IMR-90 (cell line): ENCODE measurements at regions not wholly inside any gene's neighbourhood (a gene's known extent, or its start where the extent isn't known, plus 50 kb on each side); places are given as distances from the start of the nearest gene placed in this dataset.
"Not testable (repeated sequence)": the region's sequence is repeated elsewhere in the genome, so short reads cannot be mapped to it uniquely, and the experiment has no call there.

Source experiments
- ATAC-seq: fragments of 200-7000 bp; cut with Tn5 transposase; 2 replicates; pipeline ENCODE4 v1.9.1; 2020; ENCODE audit warnings: low read depth, mild to moderate bottlenecking, moderate library complexity
- BruUV-seq: library from RNA; stranded (reverse); fragments of 400-500 nt; replicated peaks from 2 replicates; lab custom pipeline; 2021; lab: Mats Ljungman, UMichigan
- CTCF ChIA-PET: fragments of 300-600 bp; formaldehyde crosslinking; extraction: SDS; loops from one replicate; lab custom pipeline; 2021; ENCODE audit warnings: antibody characterized with exemption; lab: Yijun Ruan, JAX
- POLR2A ChIA-PET: fragments of 300-600 bp; sonication (Branson Sonifier 250); formaldehyde crosslinking; loops from one replicate; lab custom pipeline; 2022; ENCODE audit warnings: antibody characterized with exemption; ENCODE audit not compliant: unreplicated experiment; lab: Charles Lee
- DNase-seq: peaks from one replicate; pipeline ENCODE4 v3.0.0; 2013
- H2AFZ ChIP-seq: replicated peaks from 2 replicates; pipeline ENCODE3; 2013; ENCODE audit warnings: low read length, mild to moderate bottlenecking; ENCODE audit not compliant: poor library complexity
- H2AK5ac ChIP-seq: 2 replicates; pipeline ENCODE4 v1.6.1; 2013; ENCODE audit warnings: low read depth, low read length, inconsistent platforms
- H2AK9ac ChIP-seq: replicated peaks from 2 replicates; pipeline ENCODE3; 2013; ENCODE audit warnings: mild to moderate bottlenecking, low read depth, low read length, moderate library complexity; ENCODE audit not compliant: poor library complexity
- H2BK120ac ChIP-seq: 2 replicates; pipeline ENCODE4 v1.6.1; 2013; ENCODE audit warnings: low read depth, low read length, inconsistent platforms
- H2BK15ac ChIP-seq: 3 replicates; pipeline ENCODE4 v1.6.1; 2013; ENCODE audit warnings: low read depth, low read length, inconsistent platforms
- H2BK20ac ChIP-seq: 2 replicates; pipeline ENCODE4 v1.6.1; 2013; ENCODE audit warnings: low read depth, mild to moderate bottlenecking, inconsistent platforms, low read length, moderate library complexity
- H2BK5ac ChIP-seq: 2 replicates; pipeline ENCODE4 v1.6.1; 2013; ENCODE audit warnings: mild to moderate bottlenecking, low read depth, low read length, inconsistent platforms; ENCODE audit not compliant: poor library complexity, severe bottlenecking
- H3K14ac ChIP-seq: replicated peaks from 2 replicates; pipeline ENCODE4 v1.6.1; 2013; ENCODE audit warnings: low read depth, low read length, inconsistent platforms
- H3K18ac ChIP-seq: 2 replicates; pipeline ENCODE4 v1.6.1; 2013; ENCODE audit warnings: low read depth, low read length, control low read depth
- H3K23ac ChIP-seq: 2 replicates; pipeline ENCODE4 v1.6.1; 2013; ENCODE audit warnings: low read depth, low read length, inconsistent platforms
- H3K27ac ChIP-seq: 2 replicates; pipeline ENCODE4 v1.5.1; 2013; ENCODE audit warnings: mild to moderate bottlenecking, control low read depth, low read length; ENCODE audit not compliant: insufficient read depth
- H3K27me3 ChIP-seq: 2 replicates; pipeline ENCODE4 v1.6.1; 2013; ENCODE audit warnings: low read length; ENCODE audit not compliant: control insufficient read depth, insufficient read depth
- H3K36me3 ChIP-seq: 2 replicates; pipeline ENCODE4 v1.6.1; 2013; ENCODE audit warnings: low read length, mixed read lengths; ENCODE audit not compliant: control insufficient read depth, insufficient read depth
- H3K4ac ChIP-seq: 2 replicates; pipeline ENCODE4 v1.6.1; 2013; ENCODE audit warnings: low read depth, low read length, inconsistent platforms
- H3K4me1 ChIP-seq: 2 replicates; pipeline ENCODE4 v1.6.1; 2013; ENCODE audit warnings: low read length, mixed read lengths; ENCODE audit not compliant: control insufficient read depth, insufficient read depth
- H3K4me2 ChIP-seq: 2 replicates; pipeline ENCODE4 v1.6.1; 2013; ENCODE audit warnings: low read depth, mild to moderate bottlenecking, control low read depth, low read length, moderate library complexity
- H3K4me3 ChIP-seq: 2 replicates; pipeline ENCODE4 v1.5.1; 2013; ENCODE audit warnings: low read depth, mild to moderate bottlenecking, control low read depth, low read length, moderate library complexity; ENCODE audit not compliant: insufficient read depth
- H3K56ac ChIP-seq: 2 replicates; pipeline ENCODE4 v1.6.1; 2013; ENCODE audit warnings: low read length, inconsistent platforms; ENCODE audit not compliant: insufficient read depth; ENCODE audit errors: extremely low read depth
- H3K79me1 ChIP-seq, 2 experiments: 2 replicates each; pipeline ENCODE4 v1.6.1; 2013; ENCODE audit warnings: low read length in 2 of 2, inconsistent platforms in 1 of 2, low read depth in 1 of 2
- H3K9ac ChIP-seq: 2 replicates; pipeline ENCODE4 v1.6.1; 2013; ENCODE audit warnings: low read depth, low read length, control low read depth
- H3K9me1 ChIP-seq: 2 replicates; pipeline ENCODE4 v1.6.1; 2013; ENCODE audit warnings: low read length, inconsistent platforms; ENCODE audit not compliant: insufficient read depth
- H3K9me3 ChIP-seq: 2 replicates; pipeline ENCODE4 v1.6.1; 2013; ENCODE audit warnings: low read length; ENCODE audit not compliant: control insufficient read depth, insufficient read depth
- H4K20me1 ChIP-seq: 2 replicates; pipeline ENCODE4 v1.6.1; 2013; ENCODE audit warnings: low read length, inconsistent platforms; ENCODE audit not compliant: insufficient read depth
- H4K5ac ChIP-seq: 2 replicates; pipeline ENCODE4 v1.6.1; 2013; ENCODE audit warnings: mild to moderate bottlenecking, low read depth, low read length, control low read depth
- H4K8ac ChIP-seq, 2 experiments: 2 replicates each; pipeline ENCODE4 v1.6.1; 2013; ENCODE audit warnings: low read depth in 2 of 2, low read length in 2 of 2, control low read depth in 1 of 2, inconsistent platforms in 1 of 2
- H4K91ac ChIP-seq: 2 replicates; pipeline ENCODE4 v1.6.1; 2013; ENCODE audit warnings: low read depth, low read length, inconsistent platforms; ENCODE audit not compliant: insufficient read depth
- CEBPB ChIP-seq: IDR thresholded peaks from 2 replicates; pipeline ENCODE4 v1.6.1; 2012; ENCODE audit warnings: low read depth, low read length, improper control_type of control experiment
- MAZ ChIP-seq: IDR thresholded peaks from 2 replicates; pipeline ENCODE4 v1.6.1; 2012; ENCODE audit warnings: low read depth, mild to moderate bottlenecking, low read length, improper control_type of control experiment, moderate library complexity, borderline replicate concordance
- POLR2A ChIP-seq: IDR thresholded peaks from 2 replicates; pipeline ENCODE4 v1.6.1; 2012; ENCODE audit warnings: mild to moderate bottlenecking, low read depth, low read length
- RAD21 ChIP-seq: IDR thresholded peaks from 2 replicates; pipeline ENCODE4 v1.6.1; 2012; ENCODE audit warnings: low read length, improper control_type of control experiment
- WGBS, 2 experiments: methylation state at CpG; one replicate each; pipeline versions ENCODE4 v1.1.5 to v1.1.7; 2013; ENCODE audit warnings: missing lambda C conversion rate in 2 of 2; ENCODE audit not compliant: insufficient read length in 1 of 2; ENCODE audit errors: extremely low coverage in 2 of 2; 5-methylcytosine and 5-hydroxymethylcytosine counted together
- dilution Hi-C: fragments of 300-500 bp; cut with HindIII; formaldehyde crosslinking; loops from one replicate; pipeline ENCODE4 v1.14.3; 2018; ENCODE audit warnings: low sequenced_read_pairs; ENCODE audit not compliant: unreplicated experiment
- in situ Hi-C: fragments of 300-500 bp; cut with MboI; formaldehyde crosslinking; loops from 3 replicates; pipeline ENCODE4 v1.14.3; 2019; ENCODE audit warnings: low sequenced_read_pairs, inconsistent platforms, mixed read lengths
- intact Hi-C: fragments of 100-400 bp; cut with micrococcal nuclease; formaldehyde crosslinking; loops from 2 replicates; pipeline ENCODE4 v1.10.0; 2022
- TF ChIP-seq, protein P1 (sequence below): conservative IDR thresholded peaks from 2 replicates; pipeline ENCODE4 v1.5.1; 2012; ENCODE audit warnings: mild to moderate bottlenecking, low read depth, low read length, improper control_type of control experiment

DNA sequence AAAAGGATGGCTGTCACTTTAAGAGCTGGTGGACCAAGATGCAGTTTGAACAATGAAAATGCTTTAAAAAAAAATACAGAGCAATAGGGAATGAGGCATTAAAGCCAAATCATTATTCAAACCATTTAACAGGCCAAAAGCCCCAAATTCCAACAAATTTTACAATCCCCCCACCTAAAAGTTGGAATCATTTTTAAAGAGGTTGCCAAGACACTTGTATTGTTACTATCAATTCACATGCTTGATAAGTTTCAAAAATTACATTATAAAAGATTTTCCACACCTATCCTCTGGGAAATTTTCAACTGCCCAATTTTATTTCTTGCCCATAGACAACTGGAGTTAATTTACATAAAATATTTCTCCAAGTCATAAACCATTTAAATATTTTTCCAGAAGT, 192.3 kb upstream of the ARHGEF26 start:
- ChIA-PET POLR2A (no interaction called here), CTCF (no interaction called here)
- H3K4me2 ChIP-seq = no peak overlapping the region
- H3K27me3 ChIP-seq = no peaks in the 10 kb centered on the region
- no peak overlapping the region for H4K5ac ChIP-seq
- H3K27ac ChIP-seq = no peak overlapping the region
- in situ Hi-C loops = no loop called here
- H3K9ac ChIP-seq = no peak overlapping the region
- DNase-seq (no peak), ATAC-seq (no peak)
- H3K4ac ChIP-seq = no peak overlapping the region
- no peaks in the 10 kb centered on the region for H3K9me3 ChIP-seq
- H3K56ac ChIP-seq = no peak overlapping the region
- no peak for TF ChIP-seq POLR2A
- no peak for TF ChIP-seq RAD21
- no peak for TF ChIP-seq CEBPB
- TF ChIP-seq, protein P1, sequence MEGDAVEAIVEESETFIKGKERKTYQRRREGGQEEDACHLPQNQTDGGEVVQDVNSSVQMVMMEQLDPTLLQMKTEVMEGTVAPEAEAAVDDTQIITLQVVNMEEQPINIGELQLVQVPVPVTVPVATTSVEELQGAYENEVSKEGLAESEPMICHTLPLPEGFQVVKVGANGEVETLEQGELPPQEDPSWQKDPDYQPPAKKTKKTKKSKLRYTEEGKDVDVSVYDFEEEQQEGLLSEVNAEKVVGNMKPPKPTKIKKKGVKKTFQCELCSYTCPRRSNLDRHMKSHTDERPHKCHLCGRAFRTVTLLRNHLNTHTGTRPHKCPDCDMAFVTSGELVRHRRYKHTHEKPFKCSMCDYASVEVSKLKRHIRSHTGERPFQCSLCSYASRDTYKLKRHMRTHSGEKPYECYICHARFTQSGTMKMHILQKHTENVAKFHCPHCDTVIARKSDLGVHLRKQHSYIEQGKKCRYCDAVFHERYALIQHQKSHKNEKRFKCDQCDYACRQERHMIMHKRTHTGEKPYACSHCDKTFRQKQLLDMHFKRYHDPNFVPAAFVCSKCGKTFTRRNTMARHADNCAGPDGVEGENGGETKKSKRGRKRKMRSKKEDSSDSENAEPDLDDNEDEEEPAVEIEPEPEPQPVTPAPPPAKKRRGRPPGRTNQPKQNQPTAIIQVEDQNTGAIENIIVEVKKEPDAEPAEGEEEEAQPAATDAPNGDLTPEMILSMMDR = no peak
- TF ChIP-seq MAZ = no peak
- H2BK20ac ChIP-seq = no peak overlapping the region
- dilution Hi-C loops = no loop called here
- H2BK120ac ChIP-seq = no peak overlapping the region
- H3K79me1 ChIP-seq = no peaks in the 10 kb centered on the region
- no peaks in the 10 kb centered on the region for H3K36me3 ChIP-seq
- BruUV-seq = no TSS peak
- no peak overlapping the region for H2BK15ac ChIP-seq
- H2BK5ac ChIP-seq = no peak overlapping the region
- no peak overlapping the region for H3K23ac ChIP-seq
- H2AK9ac ChIP-seq = no peak overlapping the region
- H4K8ac ChIP-seq = no peak overlapping the region
- H2AFZ ChIP-seq = no peak overlapping the region
- no peaks in the 10 kb centered on the region for H3K4me1 ChIP-seq
- no peak overlapping the region for H2AK5ac ChIP-seq
- no peak overlapping the region for H3K18ac ChIP-seq
- no peaks in the 10 kb centered on the region for H4K20me1 ChIP-seq
- H3K4me3 ChIP-seq = no peak overlapping the region
- H3K9me1 ChIP-seq = no peaks in the 10 kb centered on the region
- H3K14ac ChIP-seq = no peak overlapping the region
- no peak overlapping the region for H4K91ac ChIP-seq
- intact Hi-C loops = loop anchor here (5.0 kb wide), 1 partner anchor 762 kb away; no protein-coding TSS in a partner anchor

DNA sequence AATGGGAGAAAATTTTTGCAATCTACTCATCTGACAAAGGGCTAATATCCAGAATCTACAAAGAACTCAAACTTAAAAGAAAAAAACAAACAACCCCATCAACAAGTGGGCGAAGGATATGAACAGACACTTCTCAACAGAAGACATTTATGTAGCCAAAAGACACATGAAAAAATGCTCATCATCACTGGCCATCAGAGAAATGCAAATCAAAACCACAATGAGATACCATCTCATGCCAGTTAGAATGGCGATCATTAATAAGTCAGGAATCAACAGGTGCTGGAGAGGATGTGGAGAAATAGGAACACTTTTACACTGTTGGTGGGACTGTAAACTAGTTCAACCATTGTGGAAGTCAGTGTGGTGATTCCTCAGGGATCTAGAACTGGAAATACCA, 187.7 kb upstream of the ARHGEF26 start:
- H3K4me3 ChIP-seq, H2AFZ ChIP-seq, dilution Hi-C loops, H4K5ac ChIP-seq, H4K91ac ChIP-seq, H3K4me2 ChIP-seq, DNase-seq, H3K23ac ChIP-seq, H3K4ac ChIP-seq, in situ Hi-C loops, H3K14ac ChIP-seq, H4K20me1 ChIP-seq, H4K8ac ChIP-seq, H2BK120ac ChIP-seq, H3K36me3 ChIP-seq, H2BK15ac ChIP-seq, CTCF ChIA-PET, ATAC-seq, H2AK5ac ChIP-seq, H3K4me1 ChIP-seq, POLR2A ChIA-PET, H3K56ac ChIP-seq, H3K9me3 ChIP-seq, H3K27ac ChIP-seq, H3K9me1 ChIP-seq, H3K27me3 ChIP-seq, H3K79me1 ChIP-seq, H2BK5ac ChIP-seq, H2AK9ac ChIP-seq, H3K18ac ChIP-seq, H3K9ac ChIP-seq, BruUV-seq, H2BK20ac ChIP-seq: not testable (repeated sequence)
- WGBS, 2 experiments = no CpG with 5 or more reads among the region's 2 CpGs
- intact Hi-C loops = loop anchor here (2.0 kb wide), 1 partner anchor 29 kb away; no protein-coding TSS in a partner anchor
